ENCODE measurements at regions not wholly inside any gene's neighbourhood (a gene's known extent, or its start where the extent isn't known, plus 50 kb on each side); places are given as distances from the start of the nearest gene placed in this dataset.

GRCh38 chr3:150213577-150213976, 194.5 kb upstream of the TSC22D2 start:
- DNase-seq: no peak

- no peak for DNase-seq
Observed at GRCh38 chr3:150210461-150211110, 197.5 kb upstream of the TSC22D2 start.

- no peak for DNase-seq
Observed at GRCh38 chr3:150203273-150203672, 204.8 kb upstream of the TSC22D2 start.

- DNase-seq: no peak
Observed at GRCh38 chr3:150202711-150203110, 205.4 kb upstream of the TSC22D2 start.

- no peak for DNase-seq
Observed at GRCh38 chr3:150194957-150195356, 213.1 kb upstream of the TSC22D2 start.

GRCh38 chr3:150194513-150194912, 213.6 kb upstream of the TSC22D2 start:
- DNase-seq: no peak

- no peak for DNase-seq
Observed at GRCh38 chr3:150184426-150185071, 213.9 kb upstream of the PFN2 start.

GRCh38 chr3:150183678-150184425, 213.2 kb upstream of the PFN2 start:
- DNase-seq: no peak

- no peak for DNase-seq
Observed at GRCh38 chr3:150180334-150180733, 209.6 kb upstream of the PFN2 start.

GRCh38 chr3:150179330-150179729, 208.6 kb upstream of the PFN2 start:
- DNase-seq: no peak

GRCh38 chr3:150177673-150178381, 207.1 kb upstream of the PFN2 start:
- DNase-seq: no peak

- DNase-seq: no peak
Observed at GRCh38 chr3:150174179-150174578, 203.5 kb upstream of the PFN2 start.

GRCh38 chr3:150172356-150172755, 201.7 kb upstream of the PFN2 start:
- no peak for DNase-seq

- DNase-seq: no peak
Observed at GRCh38 chr3:150170852-150171520, 200.3 kb upstream of the PFN2 start.

GRCh38 chr3:150169330-150169940, 198.7 kb upstream of the PFN2 start:
- no peak for DNase-seq

- DNase-seq: no peak
Observed at GRCh38 chr3:150168698-150169097, 198.0 kb upstream of the PFN2 start.

- DNase-seq: no peak
Observed at GRCh38 chr3:150165396-150166094, 194.8 kb upstream of the PFN2 start.

- DNase-seq: no peak
Observed at GRCh38 chr3:150161011-150161410, 190.3 kb upstream of the PFN2 start.

- DNase-seq: no peak
Observed at GRCh38 chr3:150158943-150159625, 188.4 kb upstream of the PFN2 start.

- no peak for DNase-seq
Observed at GRCh38 chr3:150152567-150152966, 181.9 kb upstream of the PFN2 start.

GRCh38 chr3:150150633-150151032, 179.9 kb upstream of the PFN2 start:
- no peak for DNase-seq

All from NCI-H1048 (cell line).